ENCODE measurements at regions not wholly inside any gene's neighbourhood (a gene's known extent, or its start where the extent isn't known, plus 50 kb on each side); places are given as distances from the start of the nearest gene placed in this dataset.

DNA sequence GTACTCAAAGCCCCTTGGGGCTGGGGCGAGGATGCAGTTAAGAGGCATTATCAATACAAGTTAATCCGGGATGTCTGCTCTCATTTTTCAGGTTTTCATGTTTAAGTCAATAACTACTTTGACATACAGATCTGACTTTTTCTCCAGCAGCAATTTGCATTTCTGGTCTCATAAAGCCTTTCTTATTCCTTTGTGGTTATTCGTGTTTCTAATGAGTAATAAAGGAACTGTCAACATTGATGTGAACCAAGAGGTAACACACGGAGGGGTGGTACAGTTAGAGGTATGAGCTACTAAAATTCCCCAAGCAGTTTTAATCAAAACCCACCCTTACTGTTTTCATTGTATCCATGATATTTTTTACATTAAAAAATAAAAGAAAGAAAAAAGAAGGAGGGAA, 138.0 kb upstream of the NFIB start:
- TF ChIP-seq, protein P1, sequence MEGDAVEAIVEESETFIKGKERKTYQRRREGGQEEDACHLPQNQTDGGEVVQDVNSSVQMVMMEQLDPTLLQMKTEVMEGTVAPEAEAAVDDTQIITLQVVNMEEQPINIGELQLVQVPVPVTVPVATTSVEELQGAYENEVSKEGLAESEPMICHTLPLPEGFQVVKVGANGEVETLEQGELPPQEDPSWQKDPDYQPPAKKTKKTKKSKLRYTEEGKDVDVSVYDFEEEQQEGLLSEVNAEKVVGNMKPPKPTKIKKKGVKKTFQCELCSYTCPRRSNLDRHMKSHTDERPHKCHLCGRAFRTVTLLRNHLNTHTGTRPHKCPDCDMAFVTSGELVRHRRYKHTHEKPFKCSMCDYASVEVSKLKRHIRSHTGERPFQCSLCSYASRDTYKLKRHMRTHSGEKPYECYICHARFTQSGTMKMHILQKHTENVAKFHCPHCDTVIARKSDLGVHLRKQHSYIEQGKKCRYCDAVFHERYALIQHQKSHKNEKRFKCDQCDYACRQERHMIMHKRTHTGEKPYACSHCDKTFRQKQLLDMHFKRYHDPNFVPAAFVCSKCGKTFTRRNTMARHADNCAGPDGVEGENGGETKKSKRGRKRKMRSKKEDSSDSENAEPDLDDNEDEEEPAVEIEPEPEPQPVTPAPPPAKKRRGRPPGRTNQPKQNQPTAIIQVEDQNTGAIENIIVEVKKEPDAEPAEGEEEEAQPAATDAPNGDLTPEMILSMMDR (IDR thresholded peaks at IDR 0.05; ENCODE audit: extremely low read depth in 1 of 2, insufficient read depth in 1 of 2, low read depth in 1 of 2, low read length in 2 of 2), result no peak
- TF ChIP-seq FOS (IDR thresholded peaks at IDR 0.05; ENCODE audit: borderline replicate concordance, insufficient read depth, low read length) (no peak), POLR2A (IDR thresholded peaks at IDR 0.05; ENCODE audit: low read depth, low read length) (no peak), EZH2 (IDR thresholded peaks at IDR 0.05; ENCODE audit: borderline replicate concordance, low read depth, low read length, severe bottlenecking) (no peak), POLR2AphosphoS5 (IDR thresholded peaks at IDR 0.05; ENCODE audit: insufficient read depth, low read depth, low read length) (no peak)
